ENCODE measurements at regions not wholly inside any gene's neighbourhood (a gene's known extent, or its start where the extent isn't known, plus 50 kb on each side); places are given as distances from the start of the nearest gene placed in this dataset.

- TF ChIP-seq POLR2AphosphoS5 (IDR thresholded peaks at IDR 0.05; ENCODE audit: low read depth, low read length) = no peak
- no peak for TF ChIP-seq TAF1 (IDR thresholded peaks at IDR 0.05; ENCODE audit: low read depth, low read length)
- no peak for TF ChIP-seq POLR2A (IDR thresholded peaks at IDR 0.05; ENCODE audit: low read depth, low read length)
- no peak for TF ChIP-seq PAX5 (IDR thresholded peaks at IDR 0.05; ENCODE audit: insufficient read depth, low read length, severe bottlenecking)
- no peak for TF ChIP-seq SPI1 (IDR thresholded peaks at IDR 0.05; ENCODE audit: low read depth, low read length)
Measured at GRCh38 chr14:99073431-99073830, 198.6 kb downstream of the BCL11B start.

Measured in GM12891 (cell line).